ENCODE measurements at regions not wholly inside any gene's neighbourhood (a gene's known extent, or its start where the extent isn't known, plus 50 kb on each side); places are given as distances from the start of the nearest gene placed in this dataset.
A peak's percentile ranks its signal among the peaks of the same experiment; 100 is the strongest.

GRCh38 chr10:62992145-62992721 lies 140.9 kb upstream of the NRBF2 start (continued):
- TF ChIP-seq IRF3 (IDR thresholded peaks at IDR 0.05): no peak
- TF ChIP-seq NR2C2 (IDR thresholded peaks at IDR 0.05; ENCODE audit: borderline replicate concordance, control insufficient read depth, insufficient read length, low read depth): no peak
- TF ChIP-seq NBN (IDR thresholded peaks at IDR 0.05): peak; percentile 51; the same call in 1 of the 2 replicates
- peak; percentile 22 for TF ChIP-seq SP1 (IDR thresholded peaks at IDR 0.05; ENCODE audit: low read depth, low read length)
- TF ChIP-seq TBL1XR1 (IDR thresholded peaks at IDR 0.05; ENCODE audit: low read depth, low read length): no peak
- TF ChIP-seq ELK1 (IDR thresholded peaks at IDR 0.05; ENCODE audit: low read depth, low read length): no peak
- TF ChIP-seq BACH1 (IDR thresholded peaks at IDR 0.05; ENCODE audit: borderline replicate concordance): no peak
- TF ChIP-seq SUPT20H (IDR thresholded peaks at IDR 0.05; ENCODE audit: borderline replicate concordance, control insufficient read depth, low read depth, low read length): no peak
- TF ChIP-seq EZH2 (IDR thresholded peaks at IDR 0.05; ENCODE audit: borderline replicate concordance, control insufficient read depth, low read depth, low read length): no peak
- no peak for TF ChIP-seq E4F1 (IDR thresholded peaks at IDR 0.05; ENCODE audit: borderline replicate concordance, partially characterized antibody)
- TF ChIP-seq SMARCA5 (IDR thresholded peaks at IDR 0.05): no peak
- no peak for TF ChIP-seq SIN3A (IDR thresholded peaks at IDR 0.05; ENCODE audit: low read depth, low read length)
- TF ChIP-seq ZSCAN29 (IDR thresholded peaks at IDR 0.05): no peak
- no peak for TF ChIP-seq SKIL (IDR thresholded peaks at IDR 0.05; ENCODE audit: low read depth, poor library complexity, severe bottlenecking)
- TF ChIP-seq CTCF (IDR thresholded peaks at IDR 0.05 in 2 of 3, conservative IDR thresholded peaks at IDR 0.05 in 1 of 3; ENCODE audit: control insufficient read depth in 2 of 3, extremely low read depth in 1 of 3, insufficient read depth in 1 of 3, low read depth in 3 of 3, low read length in 3 of 3): no peak
- no peak for TF ChIP-seq STAT1 (conservative IDR thresholded peaks at IDR 0.05)
- TF ChIP-seq ZNF207 (IDR thresholded peaks at IDR 0.05; ENCODE audit: borderline replicate concordance): no peak
- TF ChIP-seq NFYA (IDR thresholded peaks at IDR 0.05; ENCODE audit: borderline replicate concordance, low read depth, low read length): no peak
- peak; percentile 34; the same call in 1 of the 2 replicates for TF ChIP-seq PML (IDR thresholded peaks at IDR 0.05; ENCODE audit: low read length)
- no peak for TF ChIP-seq HDAC6 (IDR thresholded peaks at IDR 0.05; ENCODE audit: unreplicated experiment)
- TF ChIP-seq POU2F2 (IDR thresholded peaks at IDR 0.05; ENCODE audit: borderline replicate concordance, low read depth, low read length): peak; percentile 23; the same call in 1 of the 3 replicates
